ENCODE measurements at regions not wholly inside any gene's neighbourhood (a gene's known extent, or its start where the extent isn't known, plus 50 kb on each side); places are given as distances from the start of the nearest gene placed in this dataset.

DNA sequence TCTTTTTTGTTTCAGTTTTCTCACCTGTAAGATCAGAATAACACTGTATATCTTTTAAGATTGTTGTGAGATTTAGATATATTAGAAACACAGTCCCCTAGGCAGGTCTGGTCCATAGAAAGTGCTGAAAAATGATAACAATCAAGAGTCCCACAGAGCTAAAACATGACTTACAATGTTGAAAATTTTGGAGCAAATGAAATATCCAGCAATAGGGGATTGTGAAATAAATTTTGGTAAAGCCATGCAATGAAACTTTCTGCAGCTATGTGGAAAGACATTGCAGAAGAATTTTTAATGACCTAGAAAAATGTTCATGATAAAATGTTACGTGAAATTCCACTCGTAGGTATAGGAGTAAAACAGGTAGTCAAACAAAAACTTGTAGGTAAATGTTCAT, 127.6 kb upstream of the SERPINE2 start:
- no peak overlapping the region for H2BK120ac ChIP-seq (ENCODE audit: low read depth, low read length)
- H2BK5ac ChIP-seq (ENCODE audit: low read length), result no peak overlapping the region
- H3K36me3 ChIP-seq (ENCODE audit: control insufficient read depth, insufficient read depth, low read length), result no peaks in the 10 kb centered on the region
- H3K4me2 ChIP-seq (ENCODE audit: low read length), result no peak overlapping the region
- no peak overlapping the region for H3K56ac ChIP-seq (ENCODE audit: low read length)
- no peak overlapping the region for H3K4ac ChIP-seq (ENCODE audit: low read depth, low read length)
- no peaks in the 10 kb centered on the region for H3K79me1 ChIP-seq (ENCODE audit: low read length)
- H3K18ac ChIP-seq (ENCODE audit: low read length), result no peak overlapping the region
- no peak overlapping the region for H3K27ac ChIP-seq (ENCODE audit: low read depth, low read length)
- H2AK5ac ChIP-seq (ENCODE audit: low read length), result no peak overlapping the region
- no peak overlapping the region for H3K23ac ChIP-seq (ENCODE audit: low read length)
- no peak overlapping the region for H2BK15ac ChIP-seq (replicated peaks; ENCODE audit: low read depth)
- no peaks in the 10 kb centered on the region for H3K79me2 ChIP-seq (ENCODE audit: control insufficient read depth, insufficient read depth, low read length)
- no peak overlapping the region for H4K8ac ChIP-seq (ENCODE audit: low read depth, low read length)
- H3K4me3 ChIP-seq (ENCODE audit: low read length), result no peak overlapping the region
- no CpG with 5 or more reads among the region's 2 CpGs for WGBS (ENCODE audit: extremely low coverage, insufficient coverage, low lambda C conversion rate)
- no peak overlapping the region for H3K9ac ChIP-seq (ENCODE audit: low read length)
- H3K27me3 ChIP-seq (ENCODE audit: insufficient read depth, low read length, poor library complexity), result no peaks in the 10 kb centered on the region
- no peak for DNase-seq
- H3K4me1 ChIP-seq (ENCODE audit: control insufficient read depth, low read depth, low read length), result no peaks in the 10 kb centered on the region
- H4K5ac ChIP-seq (ENCODE audit: low read length), result no peak overlapping the region

DNA sequence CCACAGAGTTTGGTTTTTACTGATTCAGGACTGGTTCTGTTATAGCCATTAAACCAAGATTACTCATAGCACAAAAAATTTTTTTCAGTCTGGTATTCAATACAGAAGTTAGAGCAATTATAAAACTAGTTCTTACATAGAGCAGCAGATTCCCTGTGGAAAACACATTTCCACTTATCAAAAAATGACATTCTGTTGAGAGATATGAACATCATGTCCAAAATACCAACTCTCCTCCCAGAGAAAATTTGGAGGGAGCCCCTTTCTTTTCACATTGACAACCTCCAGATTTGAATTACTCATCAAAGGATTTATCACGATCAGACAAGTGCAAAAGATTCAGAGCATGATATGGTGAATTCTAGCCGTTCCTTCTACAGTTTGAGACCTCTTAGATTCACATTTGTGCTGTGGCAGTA, 126.8 kb upstream of the SERPINE2 start:
- Histone ChIP-seq H2BK120ac (ENCODE audit: low read depth, low read length) (no peak overlapping the region), H3K79me2 (ENCODE audit: control insufficient read depth, insufficient read depth, low read length) (no peaks in the 10 kb centered on the region), H3K56ac (ENCODE audit: low read length) (no peak overlapping the region), H3K79me1 (ENCODE audit: low read length) (no peaks in the 10 kb centered on the region), H3K27ac (ENCODE audit: low read depth, low read length) (no peak overlapping the region), H3K18ac (ENCODE audit: low read length) (no peak overlapping the region), H4K5ac (ENCODE audit: low read length) (no peak overlapping the region), H3K23ac (ENCODE audit: low read length) (no peak overlapping the region), H3K36me3 (ENCODE audit: control insufficient read depth, insufficient read depth, low read length) (no peaks in the 10 kb centered on the region), H3K4me2 (ENCODE audit: low read length) (no peak overlapping the region), H2BK15ac (replicated peaks; ENCODE audit: low read depth) (no peak overlapping the region), H3K9ac (ENCODE audit: low read length) (no peak overlapping the region), H2BK5ac (ENCODE audit: low read length) (no peak overlapping the region), H3K27me3 (ENCODE audit: insufficient read depth, low read length, poor library complexity) (no peaks in the 10 kb centered on the region), H3K4ac (ENCODE audit: low read depth, low read length) (no peak overlapping the region), H2AK5ac (ENCODE audit: low read length) (no peak overlapping the region), H4K8ac (ENCODE audit: low read depth, low read length) (no peak overlapping the region), H3K4me1 (ENCODE audit: control insufficient read depth, low read depth, low read length) (no peaks in the 10 kb centered on the region), H3K4me3 (ENCODE audit: low read length) (no peak overlapping the region)
- DNase-seq, result no peak
- no CpG with 5 or more reads among the region's 2 CpGs for WGBS (ENCODE audit: extremely low coverage, insufficient coverage, low lambda C conversion rate)

DNA sequence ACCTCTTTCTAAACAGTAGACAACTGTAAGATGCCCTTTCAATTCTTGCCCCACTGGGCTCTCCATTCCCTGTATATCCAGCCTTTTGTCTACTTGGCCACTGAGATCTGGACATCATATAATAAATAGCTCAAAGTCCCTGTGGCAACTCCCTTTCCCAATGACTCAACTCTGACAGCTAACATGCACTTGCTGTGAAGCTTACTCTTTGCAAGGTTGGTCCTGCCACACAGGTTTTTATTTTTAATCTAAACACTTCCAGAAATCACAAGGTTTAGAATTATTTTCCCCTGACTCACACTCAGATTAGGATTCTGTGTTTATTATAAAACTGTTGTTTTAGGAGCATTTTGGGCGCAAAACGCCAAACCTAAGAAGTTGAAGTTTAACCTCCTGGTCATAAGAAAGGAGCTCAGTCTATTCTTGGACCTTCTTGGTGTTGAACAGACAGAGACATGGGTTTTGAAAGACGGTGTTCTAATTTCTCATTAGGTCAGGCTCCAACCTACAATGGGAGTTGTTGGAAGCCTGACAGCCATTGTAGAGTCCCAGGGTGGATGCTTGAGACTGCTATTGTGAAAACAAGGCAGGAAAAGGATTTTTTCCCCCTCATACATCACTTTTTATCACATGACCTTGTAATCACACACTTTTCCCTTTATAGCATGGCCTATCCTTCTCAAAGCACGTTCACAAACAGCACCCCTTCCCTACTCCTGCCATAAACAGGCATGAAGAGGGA, 124.7 kb upstream of the SERPINE2 start:
- Histone ChIP-seq H3K27me3 (ENCODE audit: insufficient read depth, low read length, poor library complexity) (no peaks in the 10 kb centered on the region), H2AK5ac (ENCODE audit: low read length) (no peak overlapping the region), H2BK5ac (ENCODE audit: low read length) (no peak overlapping the region), H2BK120ac (ENCODE audit: low read depth, low read length) (no peak overlapping the region), H3K79me1 (ENCODE audit: low read length) (no peaks in the 10 kb centered on the region), H3K4ac (ENCODE audit: low read depth, low read length) (no peak overlapping the region), H3K36me3 (ENCODE audit: control insufficient read depth, insufficient read depth, low read length) (no peaks in the 10 kb centered on the region), H3K4me1 (ENCODE audit: control insufficient read depth, low read depth, low read length) (peaks cover 3% of the 10 kb centered on the region), H3K18ac (ENCODE audit: low read length) (no peak overlapping the region), H4K5ac (ENCODE audit: low read length) (no peak overlapping the region), H3K56ac (ENCODE audit: low read length) (no peak overlapping the region), H3K4me2 (ENCODE audit: low read length) (no peak overlapping the region), H3K79me2 (ENCODE audit: control insufficient read depth, insufficient read depth, low read length) (no peaks in the 10 kb centered on the region), H3K9ac (ENCODE audit: low read length) (no peak overlapping the region), H3K23ac (ENCODE audit: low read length) (no peak overlapping the region), H4K8ac (ENCODE audit: low read depth, low read length) (no peak overlapping the region), H3K4me3 (ENCODE audit: low read length) (no peak overlapping the region), H2BK15ac (replicated peaks; ENCODE audit: low read depth) (no peak overlapping the region), H3K27ac (ENCODE audit: low read depth, low read length) (no peak overlapping the region)
- WGBS (ENCODE audit: extremely low coverage, insufficient coverage, low lambda C conversion rate), result no CpG with 5 or more reads among the region's 4 CpGs
- no peak for DNase-seq

DNA sequence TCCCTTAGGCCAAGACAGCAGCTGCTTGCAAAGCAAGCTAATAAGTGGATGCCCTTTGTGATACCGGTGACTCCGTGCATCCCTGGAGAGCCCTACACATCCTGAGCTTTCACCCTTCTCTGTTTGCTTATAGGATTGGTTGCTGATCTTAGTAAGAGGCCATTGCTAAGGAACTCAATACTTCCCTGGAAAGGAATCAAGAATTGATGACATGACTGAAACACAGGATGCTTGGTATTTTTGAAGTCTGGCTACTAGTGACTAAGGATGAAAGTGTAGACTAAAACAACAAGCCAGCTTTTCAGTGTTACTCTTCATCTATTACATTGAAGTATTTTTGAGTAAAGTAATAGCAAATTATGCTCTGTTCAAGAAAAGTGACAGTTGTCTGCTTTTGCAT, 123.0 kb upstream of the SERPINE2 start:
- no peak overlapping the region for H4K8ac ChIP-seq (ENCODE audit: low read depth, low read length)
- no peak overlapping the region for H3K56ac ChIP-seq (ENCODE audit: low read length)
- H3K4me1 ChIP-seq (ENCODE audit: control insufficient read depth, low read depth, low read length), result peaks cover 10% of the 10 kb centered on the region
- DNase-seq, result no peak
- no peak overlapping the region for H2BK15ac ChIP-seq (replicated peaks; ENCODE audit: low read depth)
- no peak overlapping the region for H4K5ac ChIP-seq (ENCODE audit: low read length)
- no peaks in the 10 kb centered on the region for H3K36me3 ChIP-seq (ENCODE audit: control insufficient read depth, insufficient read depth, low read length)
- no peak overlapping the region for H3K27ac ChIP-seq (ENCODE audit: low read depth, low read length)
- H2BK5ac ChIP-seq (ENCODE audit: low read length), result no peak overlapping the region
- no peaks in the 10 kb centered on the region for H3K79me1 ChIP-seq (ENCODE audit: low read length)
- H3K4me2 ChIP-seq (ENCODE audit: low read length), result no peak overlapping the region
- H3K18ac ChIP-seq (ENCODE audit: low read length), result no peak overlapping the region
- no CpG with 5 or more reads among the region's 2 CpGs for WGBS (ENCODE audit: extremely low coverage, insufficient coverage, low lambda C conversion rate)
- no peak overlapping the region for H3K9ac ChIP-seq (ENCODE audit: low read length)
- H3K4me3 ChIP-seq (ENCODE audit: low read length), result no peak overlapping the region
- H3K23ac ChIP-seq (ENCODE audit: low read length), result no peak overlapping the region
- H2BK120ac ChIP-seq (ENCODE audit: low read depth, low read length), result no peak overlapping the region
- no peaks in the 10 kb centered on the region for H3K27me3 ChIP-seq (ENCODE audit: insufficient read depth, low read length, poor library complexity)
- H3K4ac ChIP-seq (ENCODE audit: low read depth, low read length), result no peak overlapping the region
- H3K79me2 ChIP-seq (ENCODE audit: control insufficient read depth, insufficient read depth, low read length), result no peaks in the 10 kb centered on the region
- H2AK5ac ChIP-seq (ENCODE audit: low read length), result no peak overlapping the region

DNA sequence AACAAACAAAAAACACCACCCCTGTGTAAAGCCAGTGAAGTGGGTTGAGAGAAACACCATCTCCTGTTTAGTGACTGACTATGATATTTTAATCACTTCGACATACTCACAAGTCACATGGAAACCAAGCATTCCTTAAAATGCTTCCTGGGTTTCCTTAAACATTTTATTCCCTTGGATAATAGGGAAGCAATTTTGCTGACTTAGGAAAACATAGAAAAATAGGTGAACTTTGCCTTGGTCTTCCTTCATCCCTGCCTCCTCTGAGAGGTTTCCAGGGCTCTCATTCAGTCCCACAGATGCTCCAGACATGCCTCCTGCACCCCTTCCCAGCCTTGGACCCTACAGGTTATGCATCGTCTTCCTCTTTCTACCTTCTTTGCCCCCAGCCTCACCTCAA, 122.6 kb upstream of the SERPINE2 start:
- no peak overlapping the region for H3K27ac ChIP-seq (ENCODE audit: low read depth, low read length)
- no peak for DNase-seq
- H3K4ac ChIP-seq (ENCODE audit: low read depth, low read length), result no peak overlapping the region
- no peak overlapping the region for H2BK120ac ChIP-seq (ENCODE audit: low read depth, low read length)
- no peak overlapping the region for H2BK5ac ChIP-seq (ENCODE audit: low read length)
- no peak overlapping the region for H3K23ac ChIP-seq (ENCODE audit: low read length)
- no peak overlapping the region for H4K8ac ChIP-seq (ENCODE audit: low read depth, low read length)
- H4K5ac ChIP-seq (ENCODE audit: low read length), result no peak overlapping the region
- no peak overlapping the region for H3K9ac ChIP-seq (ENCODE audit: low read length)
- no peaks in the 10 kb centered on the region for H3K27me3 ChIP-seq (ENCODE audit: insufficient read depth, low read length, poor library complexity)
- no peak overlapping the region for H3K4me2 ChIP-seq (ENCODE audit: low read length)
- H3K36me3 ChIP-seq (ENCODE audit: control insufficient read depth, insufficient read depth, low read length), result no peaks in the 10 kb centered on the region
- H3K4me3 ChIP-seq (ENCODE audit: low read length), result no peak overlapping the region
- H2BK15ac ChIP-seq (replicated peaks; ENCODE audit: low read depth), result no peak overlapping the region
- H3K18ac ChIP-seq (ENCODE audit: low read length), result no peak overlapping the region
- no CpG with 5 or more reads among the region's 2 CpGs for WGBS (ENCODE audit: extremely low coverage, insufficient coverage, low lambda C conversion rate)
- no peaks in the 10 kb centered on the region for H3K79me1 ChIP-seq (ENCODE audit: low read length)
- peaks cover 10% of the 10 kb centered on the region for H3K4me1 ChIP-seq (ENCODE audit: control insufficient read depth, low read depth, low read length)
- no peak overlapping the region for H3K56ac ChIP-seq (ENCODE audit: low read length)
- no peaks in the 10 kb centered on the region for H3K79me2 ChIP-seq (ENCODE audit: control insufficient read depth, insufficient read depth, low read length)
- no peak overlapping the region for H2AK5ac ChIP-seq (ENCODE audit: low read length)

DNA sequence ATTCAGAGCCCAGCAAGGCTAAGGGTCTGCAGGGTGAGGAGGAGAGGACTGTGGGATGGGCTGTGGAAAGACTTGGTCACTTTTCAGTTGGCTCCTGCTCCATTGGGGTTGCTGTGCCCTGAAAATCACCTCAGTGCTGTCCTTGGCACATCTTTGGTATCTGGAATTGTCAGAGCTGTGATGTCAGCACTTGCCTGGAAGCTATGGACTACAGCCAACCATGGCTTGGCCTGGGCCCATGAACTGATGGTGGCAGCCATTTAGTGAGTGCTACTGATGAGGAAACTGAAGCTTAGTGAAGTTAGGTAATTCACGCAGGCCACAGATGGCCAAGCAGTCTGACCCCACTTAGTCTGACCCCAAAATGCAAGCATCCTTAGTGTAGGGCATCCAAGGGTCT, 121.8 kb upstream of the SERPINE2 start:
- Histone ChIP-seq H2BK120ac (ENCODE audit: low read depth, low read length) (no peak overlapping the region), H2BK5ac (ENCODE audit: low read length) (no peak overlapping the region), H3K9ac (ENCODE audit: low read length) (no peak overlapping the region), H3K27ac (ENCODE audit: low read depth, low read length) (no peak overlapping the region), H3K36me3 (ENCODE audit: control insufficient read depth, insufficient read depth, low read length) (no peaks in the 10 kb centered on the region), H2BK15ac (replicated peaks; ENCODE audit: low read depth) (no peak overlapping the region), H3K27me3 (ENCODE audit: insufficient read depth, low read length, poor library complexity) (no peaks in the 10 kb centered on the region), H3K79me2 (ENCODE audit: control insufficient read depth, insufficient read depth, low read length) (no peaks in the 10 kb centered on the region), H2AK5ac (ENCODE audit: low read length) (no peak overlapping the region), H4K5ac (ENCODE audit: low read length) (no peak overlapping the region), H3K4me1 (ENCODE audit: control insufficient read depth, low read depth, low read length) (peaks cover 11% of the 10 kb centered on the region), H3K4me2 (ENCODE audit: low read length) (no peak overlapping the region), H3K56ac (ENCODE audit: low read length) (no peak overlapping the region), H3K23ac (ENCODE audit: low read length) (no peak overlapping the region), H3K4me3 (ENCODE audit: low read length) (no peak overlapping the region), H4K8ac (ENCODE audit: low read depth, low read length) (no peak overlapping the region), H3K79me1 (ENCODE audit: low read length) (no peaks in the 10 kb centered on the region), H3K18ac (ENCODE audit: low read length) (no peak overlapping the region), H3K4ac (ENCODE audit: low read depth, low read length) (no peak overlapping the region)
- WGBS (ENCODE audit: extremely low coverage, insufficient coverage, low lambda C conversion rate), result no CpG with 5 or more reads among the region's 1 CpG
- no peak for DNase-seq
